Liver (tissue), 3 donors: ENCODE measurements at regions not wholly inside any gene's neighbourhood (a gene's known extent, or its start where the extent isn't known, plus 50 kb on each side); places are given as distances from the start of the nearest gene placed in this dataset.

Experiments used
- CTCF ChIP-seq: fragments of 150-350 bp; IDR thresholded peaks from 2 replicates; pipeline ENCODE4 v1.5.1; 2017; ENCODE audit warnings: improper control_type of control experiment, low read depth, low read length; ENCODE audit not compliant: missing input control
- HNF4A ChIP-seq, 2 donors: conservative IDR thresholded peaks; 2 replicates each; pipeline ENCODE4 v1.6.1; 2016; ENCODE audit warnings: antibody characterized with exemption in 2 of 2, mild to moderate bottlenecking in 2 of 2
- JUND ChIP-seq, 2 donors: IDR thresholded peaks; 2 replicates each; pipeline ENCODE4 v1.6.1; 2016; ENCODE audit warnings: antibody characterized with exemption in 2 of 2
- REST ChIP-seq: IDR thresholded peaks from 2 replicates; pipeline ENCODE4 v1.6.1; 2016; ENCODE audit warnings: antibody characterized with exemption, mild to moderate bottlenecking
- YY1 ChIP-seq: IDR thresholded peaks from 2 replicates; pipeline ENCODE4 v1.6.1; 2016; ENCODE audit warnings: antibody characterized with exemption, mild to moderate bottlenecking
- donor health status: healthy.
- donor health status: healthy.

GRCh38 chr18:76654577-76654976 lies 159.5 kb upstream of the ZNF516 start:
- TF ChIP-seq CTCF (no peak), JUND (IDR thresholded peaks at IDR 0.05) (no peak), HNF4A (conservative IDR thresholded peaks at IDR 0.05) (no peak), REST (no peak), YY1 (no peak)
